Choroid plexus epithelial cell (primary cell): ENCODE measurements at regions not wholly inside any gene's neighbourhood (a gene's known extent, or its start where the extent isn't known, plus 50 kb on each side); places are given as distances from the start of the nearest gene placed in this dataset.

Source experiments
- DNase-seq: peaks from one replicate; pipeline ENCODE4 v3.0.0-alpha.2; 2010; ENCODE audit warnings: low read depth
- H3K4me3 ChIP-seq: 2 replicates; pipeline ENCODE4 v1.5.1; 2011; ENCODE audit warnings: low read depth, mild to moderate bottlenecking, control low read depth, low read length, moderate library complexity
- TF ChIP-seq, protein P1 (sequence below): conservative IDR thresholded peaks from 2 replicates; pipeline ENCODE4 v1.5.1; 2011; ENCODE audit warnings: low read depth, mild to moderate bottlenecking, control low read depth, inconsistent platforms, low read length, moderate library complexity

DNA sequence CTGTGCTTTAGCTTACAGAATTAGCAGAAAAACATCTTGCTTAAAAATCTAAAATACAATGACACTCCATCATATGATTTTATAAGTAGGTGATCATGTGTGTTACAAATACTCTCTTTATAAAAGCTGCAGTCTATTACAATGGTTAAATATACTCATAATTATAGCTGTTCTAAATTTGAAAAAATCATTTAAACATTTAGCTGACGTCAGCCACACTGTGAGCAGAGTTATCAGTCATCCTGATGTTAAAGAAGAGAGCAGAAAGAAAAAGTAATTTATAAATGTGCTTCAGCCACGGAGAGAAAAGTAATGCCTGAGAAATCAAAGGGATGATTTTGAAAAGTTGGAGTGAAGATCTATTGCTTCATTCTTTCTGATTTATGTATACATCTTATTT, 1325.9 kb upstream of the B3GALT2 start:
- H3K4me3 ChIP-seq = no peak overlapping the region
- no peak for DNase-seq
- TF ChIP-seq, protein P1, sequence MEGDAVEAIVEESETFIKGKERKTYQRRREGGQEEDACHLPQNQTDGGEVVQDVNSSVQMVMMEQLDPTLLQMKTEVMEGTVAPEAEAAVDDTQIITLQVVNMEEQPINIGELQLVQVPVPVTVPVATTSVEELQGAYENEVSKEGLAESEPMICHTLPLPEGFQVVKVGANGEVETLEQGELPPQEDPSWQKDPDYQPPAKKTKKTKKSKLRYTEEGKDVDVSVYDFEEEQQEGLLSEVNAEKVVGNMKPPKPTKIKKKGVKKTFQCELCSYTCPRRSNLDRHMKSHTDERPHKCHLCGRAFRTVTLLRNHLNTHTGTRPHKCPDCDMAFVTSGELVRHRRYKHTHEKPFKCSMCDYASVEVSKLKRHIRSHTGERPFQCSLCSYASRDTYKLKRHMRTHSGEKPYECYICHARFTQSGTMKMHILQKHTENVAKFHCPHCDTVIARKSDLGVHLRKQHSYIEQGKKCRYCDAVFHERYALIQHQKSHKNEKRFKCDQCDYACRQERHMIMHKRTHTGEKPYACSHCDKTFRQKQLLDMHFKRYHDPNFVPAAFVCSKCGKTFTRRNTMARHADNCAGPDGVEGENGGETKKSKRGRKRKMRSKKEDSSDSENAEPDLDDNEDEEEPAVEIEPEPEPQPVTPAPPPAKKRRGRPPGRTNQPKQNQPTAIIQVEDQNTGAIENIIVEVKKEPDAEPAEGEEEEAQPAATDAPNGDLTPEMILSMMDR = no peak

DNA sequence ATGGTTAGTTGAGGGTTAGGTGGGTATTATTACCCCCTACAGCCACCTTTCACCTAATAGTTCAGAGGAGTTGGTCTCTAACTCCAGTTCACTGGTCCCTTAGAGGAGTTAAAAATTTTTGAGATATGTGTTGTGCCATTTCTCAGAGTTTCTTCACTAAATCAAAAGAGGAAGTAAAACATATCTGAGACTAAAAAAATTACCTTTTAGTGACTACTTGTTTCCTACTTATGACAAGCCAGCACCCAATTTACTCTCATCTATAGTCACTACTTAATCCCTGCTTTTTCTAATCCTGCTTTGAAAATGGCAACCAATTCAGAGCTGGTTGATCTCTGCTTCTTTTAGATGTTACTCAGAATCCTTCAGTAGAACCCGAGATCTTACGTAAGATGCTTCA, 1316.8 kb upstream of the B3GALT2 start:
- H3K4me3 ChIP-seq = no peak overlapping the region
- DNase-seq = no peak
- TF ChIP-seq, protein P1 = no peak

DNA sequence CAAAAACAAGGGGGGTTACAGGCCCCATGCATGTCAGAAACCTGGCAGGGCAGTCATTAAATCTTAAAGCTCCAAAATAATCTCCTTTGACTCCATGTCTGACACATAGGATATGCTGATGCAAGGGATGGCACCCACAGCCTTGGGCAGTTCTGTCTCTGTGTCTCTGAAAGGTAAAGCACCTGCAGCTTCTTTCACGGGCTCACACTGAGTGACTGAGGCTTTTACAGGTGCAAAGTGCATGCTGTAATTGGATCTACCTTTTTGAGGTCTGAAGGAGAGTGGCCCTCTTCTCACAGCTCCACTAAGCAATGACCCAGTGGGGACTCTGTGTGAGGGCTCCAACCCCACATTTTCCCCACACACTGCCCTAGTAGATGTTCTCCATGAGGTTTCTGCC, 1309.0 kb upstream of the B3GALT2 start:
- H3K4me3 ChIP-seq = no peak overlapping the region

DNA sequence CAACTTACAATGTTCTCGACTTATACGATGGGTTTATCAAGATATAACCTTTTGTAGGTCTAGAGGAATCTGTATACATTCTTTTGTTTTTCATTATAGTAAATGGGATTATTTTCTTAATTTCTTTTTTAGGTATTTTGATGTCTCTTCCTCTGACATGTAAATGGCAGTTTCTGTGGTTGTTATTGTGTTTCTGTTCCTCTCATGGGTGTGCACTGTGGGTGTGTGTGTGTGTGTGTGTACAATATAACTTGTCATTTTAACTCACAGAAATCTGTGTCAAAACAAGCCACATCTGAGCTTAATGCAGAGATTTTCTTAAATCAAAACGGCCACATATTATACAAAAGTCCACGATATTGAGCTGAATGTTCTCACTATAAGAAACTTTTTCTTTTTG, 1300.8 kb upstream of the B3GALT2 start:
- no peak for DNase-seq
- no peak overlapping the region for H3K4me3 ChIP-seq
- TF ChIP-seq, protein P1 = no peak

More for the DNA sequence above, 1309.0 kb upstream of the B3GALT2 start:
- TF ChIP-seq, protein P1 = no peak
- DNase-seq = no peak

DNA sequence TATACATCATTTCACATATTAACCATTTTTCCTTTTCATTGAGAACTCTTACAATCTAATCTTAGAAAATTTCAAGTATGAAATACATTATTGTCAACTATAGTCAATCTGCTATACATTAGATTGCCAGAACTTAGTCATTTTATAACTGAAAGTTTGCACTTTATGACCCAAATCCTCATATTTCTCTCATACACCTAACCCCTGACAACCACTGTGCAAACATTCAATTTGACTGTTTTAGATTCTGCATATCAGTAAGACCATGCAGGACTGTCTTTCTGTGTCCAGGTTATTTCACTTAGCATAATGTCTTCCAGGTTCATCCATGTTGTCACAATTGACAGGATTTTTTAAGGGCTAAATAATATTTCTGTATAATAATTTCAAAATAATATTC, 1299.0 kb upstream of the B3GALT2 start:
- no peak for DNase-seq
- TF ChIP-seq, protein P1 = no peak
- no peak overlapping the region for H3K4me3 ChIP-seq

DNA sequence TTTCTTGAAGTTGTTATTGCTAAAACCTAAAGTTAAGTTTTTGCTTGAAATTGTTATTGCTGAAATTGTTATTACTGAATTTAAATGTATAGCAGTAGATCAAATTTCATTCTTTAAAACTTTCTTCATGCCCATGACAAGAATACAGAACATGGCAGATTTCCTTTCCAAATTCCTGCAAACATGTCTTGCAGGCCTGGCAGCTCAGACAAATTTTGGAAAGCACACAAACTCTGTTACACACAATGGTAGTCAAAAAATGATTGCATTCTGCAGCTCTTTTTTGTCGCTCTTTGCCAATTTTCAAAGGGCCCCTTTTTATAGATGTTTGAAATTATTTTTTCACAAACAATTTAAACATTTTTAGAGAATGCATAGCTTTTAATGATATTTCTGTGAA, 1292.3 kb upstream of the B3GALT2 start:
- TF ChIP-seq, protein P1 = no peak
- DNase-seq = no peak
- H3K4me3 ChIP-seq = no peak overlapping the region

DNA sequence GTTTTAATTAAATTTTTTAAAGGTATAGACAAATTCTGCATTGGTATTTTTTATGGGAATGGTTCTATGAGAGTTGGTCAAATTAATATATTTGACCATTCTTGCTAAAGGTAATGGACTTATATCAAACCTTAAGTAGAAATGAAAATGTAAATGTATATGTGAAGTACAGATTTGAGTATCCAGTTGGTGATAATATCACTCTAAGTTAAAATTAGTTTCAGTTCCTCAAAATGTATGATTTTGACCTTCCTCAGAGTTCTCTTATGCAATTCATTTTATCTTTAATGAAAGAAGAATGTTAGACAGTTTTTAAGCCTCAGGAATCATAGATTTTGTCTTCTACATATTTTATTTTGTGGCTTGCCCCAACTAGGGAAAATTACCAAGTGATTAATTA, 1291.5 kb upstream of the B3GALT2 start:
- no peak for DNase-seq
- H3K4me3 ChIP-seq = no peak overlapping the region
- TF ChIP-seq, protein P1 = no peak
